PC-3 (cell line): ENCODE measurements at regions not wholly inside any gene's neighbourhood (a gene's known extent, or its start where the extent isn't known, plus 50 kb on each side); places are given as distances from the start of the nearest gene placed in this dataset.

Source experiments
- ATAC-seq: fragments of 200-7000 bp; cut with Tn5 transposase; 2 replicates; pipeline ENCODE4 v1.9.1; 2020; ENCODE audit warnings: mild to moderate bottlenecking, moderate library complexity
- BruUV-seq: library from RNA; stranded (reverse); fragments of 400-500 nt; replicated peaks from 2 replicates; lab custom pipeline; 2021; lab: Mats Ljungman, UMichigan
- CTCF ChIA-PET: fragments of 300-600 bp; sonication (Branson Sonifier 250); formaldehyde crosslinking; loops from one replicate; lab custom pipeline; 2022; ENCODE audit warnings: antibody characterized with exemption; lab: Charles Lee
- POLR2A ChIA-PET: fragments of 300-600 bp; sonication (Branson Sonifier 250); formaldehyde crosslinking; loops from one replicate; lab custom pipeline; 2022; ENCODE audit warnings: antibody characterized with exemption; ENCODE audit not compliant: unreplicated experiment; lab: Charles Lee
- DNase-seq: peaks from one replicate; pipeline ENCODE4 v3.0.0-alpha.2; 2015
- H2AFZ ChIP-seq: fragments of 300-600 bp; sonication (generic); 2 replicates; pipeline ENCODE4 v1.6.0; 2016; ENCODE audit warnings: antibody characterized with exemption, low read length
- H3F3A ChIP-seq: fragments of 300-600 bp; sonication (generic); one replicate; pipeline ENCODE4 v1.6.0; 2017; ENCODE audit warnings: antibody characterized with exemption, low read length, control low read depth, mild to moderate bottlenecking; ENCODE audit not compliant: unreplicated experiment
- H3K27ac ChIP-seq: fragments of 300-600 bp; sonication (generic); 2 replicates; pipeline ENCODE4 v1.5.1; 2016; ENCODE audit warnings: mild to moderate bottlenecking, low read length
- H3K27me3 ChIP-seq: fragments of 300-600 bp; sonication (generic); 2 replicates; pipeline ENCODE4 v1.6.1; 2016; ENCODE audit warnings: low read length, mixed read lengths
- H3K36me3 ChIP-seq: fragments of 300-600 bp; sonication (generic); 2 replicates; pipeline ENCODE4 v1.6.1; 2016; ENCODE audit warnings: low read depth, mixed run types, low read length, mixed read lengths
- H3K4me1 ChIP-seq: fragments of 300-600 bp; sonication (generic); 2 replicates; pipeline ENCODE4 v1.5.1; 2016; ENCODE audit warnings: low read length; ENCODE audit not compliant: insufficient read depth
- H3K4me2 ChIP-seq: fragments of 300-600 bp; sonication (generic); 2 replicates; pipeline ENCODE4 v1.6.0; 2016; ENCODE audit warnings: low read length
- H3K4me3 ChIP-seq: fragments of 300-600 bp; sonication (generic); 2 replicates; pipeline ENCODE4 v1.5.1; 2016; ENCODE audit warnings: mild to moderate bottlenecking, low read length, mixed read lengths
- H3K79me2 ChIP-seq: fragments of 300-600 bp; sonication (generic); 2 replicates; pipeline ENCODE4 v1.6.1; 2017; ENCODE audit warnings: low read length, mixed read lengths
- H3K9ac ChIP-seq: fragments of 300-600 bp; sonication (generic); 2 replicates; pipeline ENCODE4 v1.6.0; 2016; ENCODE audit warnings: mild to moderate bottlenecking, low read length
- H3K9me2 ChIP-seq: fragments of 300-600 bp; sonication (generic); replicated peaks from 2 replicates; pipeline ENCODE4 v1.6.1; 2016; ENCODE audit warnings: mixed run types, low read length, mixed read lengths
- H3K9me3 ChIP-seq: fragments of 300-600 bp; sonication (generic); 2 replicates; pipeline ENCODE4 v1.6.1; 2016; ENCODE audit warnings: low read length, mixed read lengths
- H4K20me1 ChIP-seq: fragments of 300-600 bp; sonication (generic); 2 replicates; pipeline ENCODE4 v1.6.1; 2016; ENCODE audit warnings: low read length, mixed read lengths
- EZH2 ChIP-seq: fragments of 300-600 bp; sonication (generic); IDR thresholded peaks from one replicate; pipeline ENCODE4 v1.6.1; 2017; ENCODE audit warnings: antibody characterized with exemption, mild to moderate bottlenecking, low read length; ENCODE audit not compliant: unreplicated experiment
- EZH2phosphoT487 ChIP-seq: fragments of 300-600 bp; sonication (generic); IDR thresholded peaks from 2 replicates; pipeline ENCODE4 v1.6.1; 2018; ENCODE audit warnings: mild to moderate bottlenecking, antibody characterized with exemption, low read length, borderline replicate concordance
- intact Hi-C: fragments of 100-400 bp; cut with micrococcal nuclease; formaldehyde crosslinking; loops from 2 replicates; pipeline ENCODE4 v1.9.0; 2023
- TF ChIP-seq, protein P1 (sequence below): fragments of 300-600 bp; sonication (generic); conservative IDR thresholded peaks from 2 replicates; pipeline ENCODE4 v1.5.1; 2017; ENCODE audit warnings: antibody characterized with exemption, low read depth, mild to moderate bottlenecking, low read length

DNA sequence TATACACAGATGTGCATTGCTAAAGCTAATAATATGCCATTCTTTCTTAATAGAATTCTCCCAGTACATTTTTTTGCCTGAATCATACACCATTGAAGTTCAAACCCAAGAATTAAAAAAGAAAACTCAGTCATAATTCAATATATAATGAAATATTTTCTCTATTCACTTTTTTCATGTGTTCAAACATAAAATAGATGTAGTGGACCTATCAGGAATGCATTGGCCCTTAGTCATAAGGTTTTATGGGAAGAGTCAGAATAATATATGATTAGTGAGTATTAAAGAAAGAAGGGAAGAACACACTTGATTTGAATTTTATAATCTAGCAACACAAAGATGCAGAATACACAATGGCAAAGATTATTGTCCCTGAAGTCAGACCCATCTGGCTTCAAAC lies 297.0 kb upstream of the COL3A1 start:
- Histone ChIP-seq H3F3A (peaks cover 5% of the 10 kb centered on the region), H3K4me3 (no peak overlapping the region), H3K79me2 (no peaks in the 10 kb centered on the region), H3K9me3 (no peaks in the 10 kb centered on the region), H3K27me3 (no peaks in the 10 kb centered on the region), H3K27ac (no peak overlapping the region), H3K9ac (no peak overlapping the region), H3K4me2 (no peak overlapping the region), H2AFZ (no peak overlapping the region), H4K20me1 (no peaks in the 10 kb centered on the region), H3K9me2 (no peaks in the 10 kb centered on the region), H3K4me1 (peaks cover 22% of the 10 kb centered on the region), H3K36me3 (no peaks in the 10 kb centered on the region)
- CTCF ChIA-PET: no interaction called here
- ATAC-seq (peak; percentile 62), DNase-seq (peak; percentile 59)
- POLR2A ChIA-PET: no interaction called here
- BruUV-seq: no TSS peak
- TF ChIP-seq EZH2phosphoT487: no peak
- TF ChIP-seq, protein P1, sequence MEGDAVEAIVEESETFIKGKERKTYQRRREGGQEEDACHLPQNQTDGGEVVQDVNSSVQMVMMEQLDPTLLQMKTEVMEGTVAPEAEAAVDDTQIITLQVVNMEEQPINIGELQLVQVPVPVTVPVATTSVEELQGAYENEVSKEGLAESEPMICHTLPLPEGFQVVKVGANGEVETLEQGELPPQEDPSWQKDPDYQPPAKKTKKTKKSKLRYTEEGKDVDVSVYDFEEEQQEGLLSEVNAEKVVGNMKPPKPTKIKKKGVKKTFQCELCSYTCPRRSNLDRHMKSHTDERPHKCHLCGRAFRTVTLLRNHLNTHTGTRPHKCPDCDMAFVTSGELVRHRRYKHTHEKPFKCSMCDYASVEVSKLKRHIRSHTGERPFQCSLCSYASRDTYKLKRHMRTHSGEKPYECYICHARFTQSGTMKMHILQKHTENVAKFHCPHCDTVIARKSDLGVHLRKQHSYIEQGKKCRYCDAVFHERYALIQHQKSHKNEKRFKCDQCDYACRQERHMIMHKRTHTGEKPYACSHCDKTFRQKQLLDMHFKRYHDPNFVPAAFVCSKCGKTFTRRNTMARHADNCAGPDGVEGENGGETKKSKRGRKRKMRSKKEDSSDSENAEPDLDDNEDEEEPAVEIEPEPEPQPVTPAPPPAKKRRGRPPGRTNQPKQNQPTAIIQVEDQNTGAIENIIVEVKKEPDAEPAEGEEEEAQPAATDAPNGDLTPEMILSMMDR: no peak
- no peak for TF ChIP-seq EZH2
- intact Hi-C loops: no loop called here

DNA sequence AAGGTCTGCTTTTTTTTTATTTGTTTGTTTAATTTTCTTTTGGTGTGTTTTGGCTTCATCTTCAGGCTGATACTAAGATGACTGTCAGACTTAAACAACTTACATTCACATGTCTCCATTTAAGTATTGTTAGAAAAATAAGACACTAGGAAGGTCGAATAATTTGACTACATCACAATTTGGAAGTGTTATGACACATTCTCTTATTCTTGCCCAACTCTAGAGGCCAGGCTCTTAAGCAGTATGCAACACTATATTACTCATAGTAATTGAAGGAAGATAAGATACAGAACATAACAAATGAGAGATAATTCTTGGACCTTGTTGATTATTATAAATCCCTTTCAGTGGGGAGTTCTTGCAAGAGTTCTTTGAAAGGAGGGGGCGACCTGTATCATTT lies 295.3 kb upstream of the COL3A1 start:
- Histone ChIP-seq H3K9me2 (no peaks in the 10 kb centered on the region), H3K9ac (no peak overlapping the region), H4K20me1 (no peaks in the 10 kb centered on the region), H3K4me2 (no peak overlapping the region), H2AFZ (no peak overlapping the region), H3K36me3 (no peaks in the 10 kb centered on the region), H3K4me1 (peaks cover 22% of the 10 kb centered on the region), H3F3A (peaks cover 5% of the 10 kb centered on the region), H3K27ac (no peak overlapping the region), H3K4me3 (no peak overlapping the region), H3K9me3 (no peaks in the 10 kb centered on the region), H3K79me2 (no peaks in the 10 kb centered on the region), H3K27me3 (no peaks in the 10 kb centered on the region)
- DNase-seq (peak; percentile 6), ATAC-seq (no peak)
- intact Hi-C loops: no loop called here
- ChIA-PET CTCF (no interaction called here), POLR2A (no interaction called here)
- TF ChIP-seq EZH2 (no peak), EZH2phosphoT487 (no peak)
- TF ChIP-seq, protein P1: no peak
- BruUV-seq: no TSS peak

DNA sequence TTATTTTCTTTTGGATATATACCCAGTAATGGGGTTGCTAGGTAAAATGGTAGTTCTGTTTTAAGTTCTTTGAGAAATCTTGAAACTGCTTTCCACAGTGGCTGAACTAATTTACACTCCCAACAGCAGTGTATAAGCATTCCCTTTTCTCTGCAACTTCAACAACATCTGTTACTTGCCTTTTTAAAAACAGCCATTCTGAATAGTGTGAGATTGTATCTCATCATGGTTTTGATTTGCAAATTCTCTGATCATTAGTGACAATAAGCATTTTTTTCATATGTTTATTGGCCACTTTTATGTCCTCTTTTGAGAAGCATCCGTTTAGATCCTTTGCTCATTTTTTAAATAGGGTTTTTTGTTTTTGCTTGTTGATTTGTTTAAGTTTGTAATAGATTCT lies 291.3 kb upstream of the COL3A1 start:
- Histone ChIP-seq H2AFZ (no peak overlapping the region), H3K4me1 (no peaks in the 10 kb centered on the region), H3K79me2 (no peaks in the 10 kb centered on the region), H4K20me1 (no peaks in the 10 kb centered on the region), H3K27me3 (no peaks in the 10 kb centered on the region), H3K9ac (no peak overlapping the region), H3K27ac (no peak overlapping the region), H3K4me2 (no peak overlapping the region), H3F3A (no peaks in the 10 kb centered on the region), H3K9me3 (no peaks in the 10 kb centered on the region), H3K4me3 (no peak overlapping the region), H3K9me2 (no peaks in the 10 kb centered on the region), H3K36me3 (no peaks in the 10 kb centered on the region)
- intact Hi-C loops: no loop called here
- POLR2A ChIA-PET: no interaction called here
- TF ChIP-seq EZH2 (no peak), EZH2phosphoT487 (no peak)
- TF ChIP-seq, protein P1: no peak
- CTCF ChIA-PET: no interaction called here
- DNase-seq (no peak), ATAC-seq (no peak)
- BruUV-seq: no TSS peak
